ENCODE measurements at regions not wholly inside any gene's neighbourhood (a gene's known extent, or its start where the extent isn't known, plus 50 kb on each side); places are given as distances from the start of the nearest gene placed in this dataset.

- no peak for TF ChIP-seq CTCF (IDR thresholded peaks at IDR 0.05)
- TF ChIP-seq POLR2A (IDR thresholded peaks at IDR 0.05), result no peak
Observed at GRCh38 chr3:117600666-117601065, 891.1 kb downstream of the TUSC7 start.

Data from thyroid gland (tissue), 4 donors.